Brain microvascular endothelial cell (primary cell): ENCODE measurements at regions not wholly inside any gene's neighbourhood (a gene's known extent, or its start where the extent isn't known, plus 50 kb on each side); places are given as distances from the start of the nearest gene placed in this dataset.

Source experiments
- DNase-seq: peaks from one replicate; pipeline ENCODE4 v3.0.0-alpha.2; 2020
- H3K27ac ChIP-seq: fragments of 250-450 bp; sonication (Bioruptor Pico); 2 replicates; pipeline ENCODE4 v1.5.1; 2020; ENCODE audit warnings: mild to moderate bottlenecking, moderate library complexity
- H3K27me3 ChIP-seq: fragments of 250-450 bp; sonication (Bioruptor Pico); replicated peaks from 2 replicates; pipeline ENCODE4 v1.5.1; 2020; ENCODE audit warnings: mild to moderate bottlenecking
- H3K36me3 ChIP-seq: fragments of 250-450 bp; sonication (Bioruptor Pico); replicated peaks from 2 replicates; pipeline ENCODE4 v1.5.1; 2020; ENCODE audit warnings: mild to moderate bottlenecking
- H3K4me3 ChIP-seq: 2 replicates; pipeline ENCODE4 v1.5.1; 2011; ENCODE audit warnings: low read depth, mild to moderate bottlenecking, control low read depth, low read length, moderate library complexity
- CTCF ChIP-seq: IDR thresholded peaks from 2 replicates; pipeline ENCODE4 v1.5.1; 2011; ENCODE audit warnings: low read depth, mild to moderate bottlenecking, moderate library complexity, low read length, control low read depth, inconsistent platforms; ENCODE audit errors: missing control alignments
- in situ Hi-C: cut with HindIII; loops from 2 replicates; pipeline ENCODE4 v1.10.0; 2017; ENCODE audit warnings: low sequenced_read_pairs, low pct_ligation_motif_present

- in situ Hi-C loops, result no loop called here
- DNase-seq, result no peak
- Histone ChIP-seq H3K4me3 (no peak overlapping the region), H3K27me3 (no peaks in the 10 kb centered on the region), H3K27ac (no peak overlapping the region), H3K36me3 (no peaks in the 10 kb centered on the region)
- TF ChIP-seq CTCF, result no peak
These were observed 142.7 kb upstream of the SEL1L start for GRCh38 chr14:81676395-81676794.

- no peak overlapping the region for H3K27ac ChIP-seq
These were observed 143.2 kb upstream of the SEL1L start for GRCh38 chr14:81676879-81677278.

GRCh38 chr14:81677736-81678135 lies 144.1 kb upstream of the SEL1L start:
- no peak overlapping the region for H3K4me3 ChIP-seq
- no peaks in the 10 kb centered on the region for H3K36me3 ChIP-seq
- no peak overlapping the region for H3K27ac ChIP-seq
- in situ Hi-C loops, result no loop called here
- no peak for TF ChIP-seq CTCF
- no peaks in the 10 kb centered on the region for H3K27me3 ChIP-seq
- DNase-seq, result no peak

More at GRCh38 chr14:81676879-81677278, 143.2 kb upstream of the SEL1L start:
- Histone ChIP-seq H3K4me3 (no peak overlapping the region), H3K36me3 (no peaks in the 10 kb centered on the region), H3K27me3 (no peaks in the 10 kb centered on the region)
- no peak for DNase-seq
- no peak for TF ChIP-seq CTCF
- in situ Hi-C loops, result no loop called here

- no peak overlapping the region for H3K4me3 ChIP-seq
- H3K36me3 ChIP-seq, result no peaks in the 10 kb centered on the region
- no peak overlapping the region for H3K27ac ChIP-seq
- no peak for DNase-seq
- H3K27me3 ChIP-seq, result no peaks in the 10 kb centered on the region
- no peak for TF ChIP-seq CTCF
- in situ Hi-C loops, result no loop called here
These were observed 145.6 kb upstream of the SEL1L start for GRCh38 chr14:81679226-81679625.

GRCh38 chr14:81681541-81681940 lies 147.9 kb upstream of the SEL1L start:
- TF ChIP-seq CTCF, result no peak
- in situ Hi-C loops, result no loop called here
- no peaks in the 10 kb centered on the region for H3K36me3 ChIP-seq
- H3K27ac ChIP-seq, result no peak overlapping the region
- no peak for DNase-seq
- no peak overlapping the region for H3K4me3 ChIP-seq
- no peaks in the 10 kb centered on the region for H3K27me3 ChIP-seq

- in situ Hi-C loops, result no loop called here
- H3K36me3 ChIP-seq, result no peaks in the 10 kb centered on the region
- no peak overlapping the region for H3K4me3 ChIP-seq
- H3K27me3 ChIP-seq, result no peaks in the 10 kb centered on the region
- no peak overlapping the region for H3K27ac ChIP-seq
- DNase-seq, result no peak
- no peak for TF ChIP-seq CTCF
These were observed 148.5 kb upstream of the SEL1L start for GRCh38 chr14:81682134-81682533.
